Activated CD8-positive, alpha-beta T cell treated with anti-CD3 and anti-CD28 coated beads for 36 hours (primary cell): ENCODE measurements at regions not wholly inside any gene's neighbourhood (a gene's known extent, or its start where the extent isn't known, plus 50 kb on each side); places are given as distances from the start of the nearest gene placed in this dataset.

ENCODE experiments used
- ATAC-seq: fragments of 200-7000 bp; cut with Tn5 transposase; one replicate; pipeline ENCODE4 v1.10.0; 2021; ENCODE audit warnings: mild to moderate bottlenecking, moderate library complexity
- CTCF ChIA-PET: fragments of 350-600 bp; sonication (Branson Sonifier 250); formaldehyde crosslinking; loops from one replicate; lab custom pipeline; 2021; ENCODE audit warnings: antibody characterized with exemption; lab: Charles Lee
- POLR2A ChIA-PET: fragments of 350-600 bp; sonication (Branson Sonifier 250); formaldehyde crosslinking; loops from one replicate; lab custom pipeline; 2021; ENCODE audit warnings: antibody characterized with exemption; lab: Charles Lee
- DNase-seq: peaks from one replicate; pipeline ENCODE4 v3.0.0-alpha.2; 2020
- H3K27ac Mint-ChIP-seq: one replicate; pipeline ENCODE4 v1.8.0; 2021; ENCODE audit warnings: mild to moderate bottlenecking, mixed read lengths
- H3K27me3 Mint-ChIP-seq: one replicate; pipeline ENCODE4 v1.8.0; 2021; ENCODE audit warnings: mixed read lengths
- H3K36me3 Mint-ChIP-seq: one replicate; pipeline ENCODE4 v1.8.0; 2021; ENCODE audit warnings: low read depth, mixed read lengths
- H3K4me1 Mint-ChIP-seq: one replicate; pipeline ENCODE4 v1.8.0; 2021; ENCODE audit warnings: low read depth, mixed read lengths
- H3K4me3 Mint-ChIP-seq: one replicate; pipeline ENCODE4 v1.8.0; 2021; ENCODE audit warnings: mild to moderate bottlenecking, moderate library complexity, mixed read lengths
- H3K9me3 Mint-ChIP-seq: one replicate; pipeline ENCODE4 v1.8.0; 2021; ENCODE audit warnings: mixed read lengths
- CTCF ChIP-seq: fragments of 200-600 bp; IDR thresholded peaks from one replicate; pipeline ENCODE4 v1.8.0; 2022; ENCODE audit warnings: antibody characterized with exemption, mild to moderate bottlenecking
- intact Hi-C: fragments of 100-400 bp; cut with micrococcal nuclease; formaldehyde crosslinking; loops from one replicate; pipeline ENCODE4 v1.10.0; 2022

- no peaks in the 10 kb centered on the region for H3K36me3 Mint-ChIP-seq
- DNase-seq, result no peak
- H3K4me3 Mint-ChIP-seq, result no peak overlapping the region
- peaks cover 7% of the 10 kb centered on the region for H3K9me3 Mint-ChIP-seq
- POLR2A ChIA-PET, result no interaction called here
- no peak for TF ChIP-seq CTCF
- no peak for ATAC-seq
- H3K27me3 Mint-ChIP-seq, result no peaks in the 10 kb centered on the region
- peaks cover 11% of the 10 kb centered on the region for H3K4me1 Mint-ChIP-seq
- CTCF ChIA-PET, result interaction anchor here (0.6 kb wide), 1 partner anchor 42 kb away, joined by 3 read pairs; no protein-coding TSS in a partner anchor
- no peak overlapping the region for H3K27ac Mint-ChIP-seq
- intact Hi-C loops, result no loop called here
These were observed 63.2 kb upstream of the SAMSN1 start for GRCh38 chr21:14609274-14609673.

- no peaks in the 10 kb centered on the region for H3K36me3 Mint-ChIP-seq
- H3K4me3 Mint-ChIP-seq, result no peak overlapping the region
- DNase-seq (no peak), ATAC-seq (no peak)
- no peak for TF ChIP-seq CTCF
- ChIA-PET CTCF (no interaction called here), POLR2A (no interaction called here)
- peaks cover 7% of the 10 kb centered on the region for H3K9me3 Mint-ChIP-seq
- intact Hi-C loops, result no loop called here
- no peak overlapping the region for H3K27ac Mint-ChIP-seq
- peaks cover 23% of the 10 kb centered on the region for H3K4me1 Mint-ChIP-seq
- no peaks in the 10 kb centered on the region for H3K27me3 Mint-ChIP-seq
These were observed 61.1 kb upstream of the SAMSN1 start for GRCh38 chr21:14607262-14607661.

GRCh38 chr21:14603202-14603601 is 57.1 kb upstream of the SAMSN1 start:
- Mint-ChIP-seq H3K27ac (no peak overlapping the region), H3K9me3 (no peaks in the 10 kb centered on the region), H3K4me3 (no peak overlapping the region), H3K4me1 (peaks cover 24% of the 10 kb centered on the region), H3K27me3 (no peaks in the 10 kb centered on the region), H3K36me3 (no peaks in the 10 kb centered on the region)
- POLR2A ChIA-PET, result no interaction called here
- no peak for TF ChIP-seq CTCF
- intact Hi-C loops, result no loop called here
- ATAC-seq (no peak), DNase-seq (no peak)
- CTCF ChIA-PET, result interaction anchor here (1.0 to 2.4 kb wide), 3 partner anchors 11 to 139 kb away, joined by 3 to 8 read pairs (median 3); no protein-coding TSS in a partner anchor

GRCh38 chr21:14602382-14602958 is 56.4 kb upstream of the SAMSN1 start:
- ChIA-PET POLR2A (no interaction called here), CTCF (interaction anchor here (0.8 to 2.4 kb wide), 4 partner anchors 10 to 140 kb away, joined by 3 to 8 read pairs (median 3); no protein-coding TSS in a partner anchor)
- intact Hi-C loops, result no loop called here
- Mint-ChIP-seq H3K4me3 (peak overlapping the region; percentile 31), H3K4me1 (peaks cover 24% of the 10 kb centered on the region), H3K27ac (no peak overlapping the region), H3K27me3 (no peaks in the 10 kb centered on the region), H3K9me3 (no peaks in the 10 kb centered on the region), H3K36me3 (no peaks in the 10 kb centered on the region)
- no peak for TF ChIP-seq CTCF
- DNase-seq (no peak), ATAC-seq (no peak)

- no peaks in the 10 kb centered on the region for H3K36me3 Mint-ChIP-seq
- H3K4me1 Mint-ChIP-seq, result peaks cover 24% of the 10 kb centered on the region
- ATAC-seq (no peak), DNase-seq (no peak)
- no peak overlapping the region for H3K27ac Mint-ChIP-seq
- H3K9me3 Mint-ChIP-seq, result peaks cover 3% of the 10 kb centered on the region
- no peak overlapping the region for H3K4me3 Mint-ChIP-seq
- ChIA-PET CTCF (no interaction called here), POLR2A (interaction anchor here (0.6 kb wide), 1 partner anchor 967 kb away, joined by 3 read pairs; no protein-coding TSS in a partner anchor)
- intact Hi-C loops, result no loop called here
- no peaks in the 10 kb centered on the region for H3K27me3 Mint-ChIP-seq
- no peak for TF ChIP-seq CTCF
These were observed 54.6 kb upstream of the SAMSN1 start for GRCh38 chr21:14600569-14601297.
